Astrocyte of the spinal cord (primary cell): ENCODE measurements at regions not wholly inside any gene's neighbourhood (a gene's known extent, or its start where the extent isn't known, plus 50 kb on each side); places are given as distances from the start of the nearest gene placed in this dataset.

Experiments
- DNase-seq: peaks from one replicate; pipeline ENCODE4 v3.0.0; 2011; ENCODE audit warnings: low read depth, low spot score
- H3K4me3 ChIP-seq: 2 replicates; pipeline ENCODE4 v1.5.1; 2011; ENCODE audit warnings: low read depth, mild to moderate bottlenecking, low read length, moderate library complexity
- CTCF ChIP-seq: IDR thresholded peaks from 2 replicates; pipeline ENCODE4 v1.5.1; 2012; ENCODE audit warnings: low read depth, mild to moderate bottlenecking, low read length, inconsistent platforms
- in situ Hi-C: cut with HindIII; loops from 2 replicates; pipeline ENCODE4 v1.10.0; 2017; ENCODE audit warnings: low sequenced_read_pairs

- in situ Hi-C loops: no loop called here
- no peak for DNase-seq
- H3K4me3 ChIP-seq: no peak overlapping the region
- TF ChIP-seq CTCF: no peak
Measured at GRCh38 chr5:152066784-152067183, 142.1 kb upstream of the GLRA1 start.

- in situ Hi-C loops: no loop called here
- DNase-seq: no peak
- H3K4me3 ChIP-seq: no peak overlapping the region
- TF ChIP-seq CTCF: no peak
Measured at GRCh38 chr5:152063004-152063403, 138.4 kb upstream of the GLRA1 start.

GRCh38 chr5:152061095-152061494 lies 136.4 kb upstream of the GLRA1 start:
- no peak for TF ChIP-seq CTCF
- no peak overlapping the region for H3K4me3 ChIP-seq
- in situ Hi-C loops: no loop called here
- DNase-seq: no peak

- no peak for TF ChIP-seq CTCF
- DNase-seq: no peak
- no peak overlapping the region for H3K4me3 ChIP-seq
- in situ Hi-C loops: no loop called here
Measured at GRCh38 chr5:152058267-152058666, 133.6 kb upstream of the GLRA1 start.

- no peak overlapping the region for H3K4me3 ChIP-seq
- in situ Hi-C loops: no loop called here
- TF ChIP-seq CTCF: no peak
- no peak for DNase-seq
Measured at GRCh38 chr5:152056931-152057330, 132.3 kb upstream of the GLRA1 start.

GRCh38 chr5:152052470-152052869 lies 127.8 kb upstream of the GLRA1 start:
- TF ChIP-seq CTCF: no peak
- in situ Hi-C loops: no loop called here
- no peak overlapping the region for H3K4me3 ChIP-seq
- no peak for DNase-seq
